ENCODE measurements at regions not wholly inside any gene's neighbourhood (a gene's known extent, or its start where the extent isn't known, plus 50 kb on each side); places are given as distances from the start of the nearest gene placed in this dataset.
"Not testable (repeated sequence)": the region's sequence is repeated elsewhere in the genome, so short reads cannot be mapped to it uniquely, and the experiment has no call there.

GRCh38 chr15:84398763-84399701, 163.5 kb downstream of the GOLGA6L4 start:
- no peak overlapping the region for H3K4me3 ChIP-seq (replicated peaks in 1 of 2; ENCODE audit: low read depth in 2 of 2, low read length in 2 of 2)

DNA sequence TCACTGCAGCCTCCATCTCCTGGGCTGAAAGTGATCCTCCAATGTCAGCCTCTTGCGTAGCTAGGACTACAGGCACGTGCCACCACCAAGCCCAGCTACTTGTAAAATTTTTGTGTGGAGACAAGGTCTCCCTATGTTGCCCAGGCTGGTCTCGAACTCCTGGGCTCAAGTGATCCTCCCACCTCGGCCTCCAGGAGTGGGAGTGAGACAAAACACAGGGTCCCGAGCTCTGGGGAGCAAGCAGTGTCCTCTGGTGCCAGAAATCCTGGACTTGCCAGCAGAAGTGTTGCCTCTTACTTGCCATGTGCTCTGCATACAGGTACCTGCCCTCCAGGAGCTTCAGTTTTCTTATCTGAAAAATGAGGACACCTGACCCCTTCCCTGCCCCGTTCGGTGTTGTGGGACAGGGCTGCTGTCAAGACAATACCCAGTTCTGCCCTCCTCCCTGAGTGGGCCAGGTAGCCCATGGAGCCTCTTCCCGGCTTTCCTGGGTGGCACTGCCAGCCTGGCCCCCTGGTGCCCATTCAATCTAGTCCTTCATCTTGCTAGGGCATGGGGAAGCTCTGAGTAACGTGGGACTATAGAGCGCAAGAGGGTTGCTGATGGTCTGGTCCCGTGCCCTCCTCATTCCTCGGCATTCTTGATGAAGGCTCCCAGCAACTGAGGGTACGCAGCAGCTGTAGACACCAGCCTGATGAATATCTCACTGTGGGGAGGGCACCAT, 164.6 kb downstream of the GOLGA6L4 start:
- TF ChIP-seq, protein P1, sequence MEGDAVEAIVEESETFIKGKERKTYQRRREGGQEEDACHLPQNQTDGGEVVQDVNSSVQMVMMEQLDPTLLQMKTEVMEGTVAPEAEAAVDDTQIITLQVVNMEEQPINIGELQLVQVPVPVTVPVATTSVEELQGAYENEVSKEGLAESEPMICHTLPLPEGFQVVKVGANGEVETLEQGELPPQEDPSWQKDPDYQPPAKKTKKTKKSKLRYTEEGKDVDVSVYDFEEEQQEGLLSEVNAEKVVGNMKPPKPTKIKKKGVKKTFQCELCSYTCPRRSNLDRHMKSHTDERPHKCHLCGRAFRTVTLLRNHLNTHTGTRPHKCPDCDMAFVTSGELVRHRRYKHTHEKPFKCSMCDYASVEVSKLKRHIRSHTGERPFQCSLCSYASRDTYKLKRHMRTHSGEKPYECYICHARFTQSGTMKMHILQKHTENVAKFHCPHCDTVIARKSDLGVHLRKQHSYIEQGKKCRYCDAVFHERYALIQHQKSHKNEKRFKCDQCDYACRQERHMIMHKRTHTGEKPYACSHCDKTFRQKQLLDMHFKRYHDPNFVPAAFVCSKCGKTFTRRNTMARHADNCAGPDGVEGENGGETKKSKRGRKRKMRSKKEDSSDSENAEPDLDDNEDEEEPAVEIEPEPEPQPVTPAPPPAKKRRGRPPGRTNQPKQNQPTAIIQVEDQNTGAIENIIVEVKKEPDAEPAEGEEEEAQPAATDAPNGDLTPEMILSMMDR (IDR thresholded peaks at IDR 0.05; ENCODE audit: low read depth, low read length) = no peak
- DNase-seq (ENCODE audit: low read depth in 2 of 2) = no peak
- H3K4me3 ChIP-seq (replicated peaks in 1 of 2; ENCODE audit: low read depth in 2 of 2, low read length in 2 of 2) = no peak overlapping the region

More at GRCh38 chr15:84398763-84399701, 163.5 kb downstream of the GOLGA6L4 start:
- no peak for DNase-seq (ENCODE audit: low read depth in 2 of 2)
- TF ChIP-seq, protein P1 (IDR thresholded peaks at IDR 0.05; ENCODE audit: low read depth, low read length) = no peak

- no peak overlapping the region for H3K4me3 ChIP-seq (replicated peaks in 1 of 2; ENCODE audit: low read depth in 2 of 2, low read length in 2 of 2)
- TF ChIP-seq, protein P1 (IDR thresholded peaks at IDR 0.05; ENCODE audit: low read depth, low read length) = no peak
- DNase-seq (ENCODE audit: low read depth in 2 of 2) = no peak
These were observed 165.2 kb downstream of the GOLGA6L4 start for GRCh38 chr15:84400820-84401219.

- not testable (repeated sequence) for DNase-seq (ENCODE audit: low read depth in 2 of 2); H3K4me3 ChIP-seq (replicated peaks in 1 of 2; ENCODE audit: low read depth in 2 of 2, low read length in 2 of 2)
These were observed 165.9 kb downstream of the GOLGA6L4 start for GRCh38 chr15:84401461-84401860.

GRCh38 chr15:84401891-84402840, 166.6 kb downstream of the GOLGA6L4 start:
- not testable (repeated sequence) for H3K4me3 ChIP-seq (replicated peaks in 1 of 2; ENCODE audit: low read depth in 2 of 2, low read length in 2 of 2); DNase-seq (ENCODE audit: low read depth in 2 of 2)

DNA sequence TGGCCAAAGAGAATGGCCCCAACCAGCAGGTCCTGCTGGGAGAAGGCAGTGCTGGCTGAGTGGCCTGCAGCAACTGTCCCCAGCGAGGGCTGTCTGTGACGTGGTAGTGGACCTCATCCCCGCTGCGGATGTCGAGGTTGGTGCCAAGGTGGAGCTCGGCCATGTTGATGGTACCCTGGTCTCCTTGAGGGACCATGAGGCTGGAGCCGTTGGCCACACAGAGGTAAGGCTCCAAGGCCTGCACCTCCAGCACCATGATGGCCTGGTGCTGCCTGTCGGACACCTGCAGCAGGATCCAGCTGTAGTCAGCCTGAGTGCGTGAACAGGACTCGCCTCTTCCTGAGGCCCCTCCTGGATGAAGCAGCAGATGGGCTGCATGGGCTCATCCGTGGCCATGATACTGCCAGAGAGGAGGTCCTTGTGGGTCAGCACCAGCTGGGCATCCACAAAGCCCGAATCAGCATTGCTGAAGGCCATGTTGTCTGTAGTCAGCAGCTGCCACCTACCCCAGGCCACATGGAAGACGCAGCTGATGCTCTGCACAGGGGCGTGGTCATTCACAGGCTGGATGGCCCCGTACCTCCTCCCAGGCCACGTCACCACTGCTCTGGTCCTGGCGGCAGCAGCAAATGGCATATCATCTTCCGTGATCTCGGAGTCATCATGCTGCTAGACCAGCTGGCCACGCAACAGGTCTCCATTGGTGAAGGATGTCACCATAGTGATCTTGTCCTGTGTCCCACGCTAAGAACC, 167.5 kb downstream of the GOLGA6L4 start:
- TF ChIP-seq, protein P1 (IDR thresholded peaks at IDR 0.05; ENCODE audit: low read depth, low read length) = no peak
- H3K4me3 ChIP-seq (replicated peaks in 1 of 2; ENCODE audit: low read depth in 2 of 2, low read length in 2 of 2) = no peak overlapping the region
- DNase-seq (ENCODE audit: low read depth in 2 of 2) = no peak

DNA sequence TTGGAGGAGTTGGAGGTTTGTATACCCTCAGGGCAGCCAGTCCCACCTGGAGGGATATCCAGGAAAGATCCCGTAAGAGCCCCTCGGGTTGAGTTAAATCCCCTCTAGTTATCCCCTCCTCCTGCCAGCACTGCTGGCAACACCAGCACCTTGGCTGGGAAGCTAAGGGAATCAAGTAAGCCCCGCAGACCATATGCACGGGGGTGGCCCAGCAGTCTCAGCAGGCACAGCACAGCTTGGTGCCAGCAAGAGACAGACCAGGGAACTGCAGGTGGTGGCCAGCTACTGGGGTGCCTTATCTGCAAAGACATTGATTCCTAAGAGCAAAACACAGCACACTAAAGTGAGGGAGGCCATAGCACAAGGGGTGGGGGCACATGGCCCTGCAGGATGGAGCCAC, 173.8 kb downstream of the GOLGA6L4 start:
- DNase-seq (ENCODE audit: low read depth in 2 of 2); H3K4me3 ChIP-seq (replicated peaks in 1 of 2; ENCODE audit: low read depth in 2 of 2, low read length in 2 of 2): not testable (repeated sequence)

- not testable (repeated sequence) for DNase-seq (ENCODE audit: low read depth in 2 of 2)
These were observed 179.2 kb upstream of the ZSCAN2 start for GRCh38 chr15:84421513-84422181.

DNA sequence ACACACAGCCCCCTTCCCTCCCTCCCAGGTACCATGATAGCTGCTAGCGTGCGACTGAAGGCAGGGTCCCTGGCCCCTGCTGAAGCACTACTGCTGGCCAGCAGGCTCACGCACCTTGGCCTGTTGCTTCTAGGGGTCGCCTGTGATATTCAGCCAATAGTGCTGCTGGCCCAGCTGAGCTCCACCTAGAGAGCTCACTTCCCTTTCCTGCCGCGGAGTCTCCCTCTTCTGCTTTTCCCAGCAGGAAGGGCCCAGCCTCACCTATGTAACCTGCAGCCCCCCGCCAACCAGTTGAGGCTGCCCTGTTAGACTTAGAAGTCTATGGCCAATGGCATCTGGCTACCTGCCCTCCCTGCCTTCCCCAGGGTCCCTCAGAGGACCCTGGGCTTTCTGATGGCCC, 175.5 kb upstream of the ZSCAN2 start:
- DNase-seq (ENCODE audit: low read depth in 2 of 2); H3K4me3 ChIP-seq (replicated peaks in 1 of 2; ENCODE audit: low read depth in 2 of 2, low read length in 2 of 2): not testable (repeated sequence)

More at GRCh38 chr15:84421513-84422181, 179.2 kb upstream of the ZSCAN2 start:
- H3K4me3 ChIP-seq (replicated peaks in 1 of 2; ENCODE audit: low read depth in 2 of 2, low read length in 2 of 2) = peak overlapping the region; percentile 24 to 41

- not testable (repeated sequence) for DNase-seq (ENCODE audit: low read depth in 2 of 2); H3K4me3 ChIP-seq (replicated peaks in 1 of 2; ENCODE audit: low read depth in 2 of 2, low read length in 2 of 2)
These were observed 127.4 kb upstream of the ZSCAN2 start for GRCh38 chr15:84473305-84473877.
